CD4-positive, alpha-beta T cell (primary cell): ENCODE measurements at regions not wholly inside any gene's neighbourhood (a gene's known extent, or its start where the extent isn't known, plus 50 kb on each side); places are given as distances from the start of the nearest gene placed in this dataset. TPM values are rescaled to one million over a fixed set of nuclear protein-coding genes. Genes with fewer than 3 reads are reported as not detected.

Source experiments
- ATAC-seq: fragments of 200-7000 bp; cut with Tn5 transposase; one replicate; pipeline ENCODE4 v1.10.0; 2022; ENCODE audit warnings: mild to moderate bottlenecking; ENCODE audit not compliant: poor library complexity
- CTCF ChIA-PET: fragments of 350-600 bp; sonication (Branson Sonifier 250); formaldehyde crosslinking; loops from one replicate; lab custom pipeline; 2021; ENCODE audit warnings: antibody characterized with exemption, inconsistent platforms; lab: Charles Lee
- POLR2A ChIA-PET: fragments of 350-600 bp; sonication (Branson Sonifier 250); formaldehyde crosslinking; loops from one replicate; lab custom pipeline; 2021; ENCODE audit warnings: antibody characterized with exemption, inconsistent platforms; lab: Charles Lee
- DNase-seq, 14 experiments: peaks; one replicate each; pipeline ENCODE4 v3.0.0-alpha.2; 2013 to 2020; ENCODE audit warnings: mixed read lengths in 2 of 14
- H3K27ac ChIP-seq, 2 donors: one replicate each; pipeline versions ENCODE4 v1.5.1 to v1.7.0; 2013; ENCODE audit warnings: low read length in 2 of 2, low read depth in 1 of 2, mild to moderate bottlenecking in 1 of 2
- H3K27me3 ChIP-seq, 2 experiments: 1 replicate in 1 of 2; 2 replicates in 1 of 2; pipeline versions ENCODE4 v1.6.1 to v1.7.0; 2013; ENCODE audit warnings: low read length in 2 of 2, control low read depth in 1 of 2, mild to moderate bottlenecking in 1 of 2, moderate library complexity in 1 of 2; ENCODE audit not compliant: insufficient read depth in 2 of 2, control insufficient read depth in 1 of 2
- H3K36me3 ChIP-seq: one replicate; pipeline ENCODE4 v1.6.1; 2013; ENCODE audit warnings: low read length, control low read depth; ENCODE audit not compliant: insufficient read depth
- H3K4me1 ChIP-seq: one replicate; pipeline ENCODE4 v1.6.1; 2013; ENCODE audit warnings: low read length, control low read depth; ENCODE audit not compliant: insufficient read depth
- H3K4me3 ChIP-seq: one replicate; pipeline ENCODE4 v1.5.1; 2013; ENCODE audit warnings: mild to moderate bottlenecking, low read length, moderate library complexity
- H3K9me3 ChIP-seq, 2 experiments: 1 replicate in 1 of 2; 2 replicates in 1 of 2; pipeline versions ENCODE4 v1.6.1 to v1.7.0; 2013; ENCODE audit warnings: low read length in 2 of 2, mild to moderate bottlenecking in 2 of 2, control low read depth in 1 of 2, moderate library complexity in 1 of 2; ENCODE audit not compliant: control insufficient read depth in 1 of 2, insufficient read depth in 1 of 2
- H3K27ac Mint-ChIP-seq: one replicate; pipeline ENCODE4 v1.8.0; 2020; ENCODE audit warnings: mixed read lengths
- H3K27me3 Mint-ChIP-seq: one replicate; pipeline ENCODE4 v1.8.0; 2021; ENCODE audit warnings: mixed read lengths
- H3K36me3 Mint-ChIP-seq: one replicate; pipeline ENCODE4 v1.8.0; 2021; ENCODE audit warnings: low read depth, mixed read lengths
- H3K4me1 Mint-ChIP-seq: one replicate; pipeline ENCODE4 v1.8.0; 2021; ENCODE audit warnings: low read depth, mixed read lengths
- H3K4me3 Mint-ChIP-seq: one replicate; pipeline ENCODE4 v1.8.0; 2020; ENCODE audit warnings: mild to moderate bottlenecking, mixed read lengths
- H3K9me3 Mint-ChIP-seq: one replicate; pipeline ENCODE4 v1.8.0; 2020; ENCODE audit warnings: mixed read lengths
- intact Hi-C, 2 experiments: fragments of 100-400 bp; cut with DNase I in 1 of 2; cut with micrococcal nuclease in 1 of 2; formaldehyde crosslinking; loops; one replicate each; pipeline versions ENCODE4 v1.15.1 to v1.9.0; 2023 to 2025; cut with DNase I, micrococcal nuclease
- microRNA-seq: library from miRNA; unstranded; fragments of <30 nt; microRNA quantifications from one replicate; pipeline ENCODE4 v1.2.0, GENCODE V29; 2021; ENCODE audit warnings: borderline microRNAs expressed, borderline replicate concordance
- TF ChIP-seq, protein P1 (sequence below): fragments of 200-600 bp; IDR thresholded peaks from one replicate; pipeline ENCODE4 v1.8.0; 2022; ENCODE audit warnings: antibody characterized with exemption, mild to moderate bottlenecking

DNA sequence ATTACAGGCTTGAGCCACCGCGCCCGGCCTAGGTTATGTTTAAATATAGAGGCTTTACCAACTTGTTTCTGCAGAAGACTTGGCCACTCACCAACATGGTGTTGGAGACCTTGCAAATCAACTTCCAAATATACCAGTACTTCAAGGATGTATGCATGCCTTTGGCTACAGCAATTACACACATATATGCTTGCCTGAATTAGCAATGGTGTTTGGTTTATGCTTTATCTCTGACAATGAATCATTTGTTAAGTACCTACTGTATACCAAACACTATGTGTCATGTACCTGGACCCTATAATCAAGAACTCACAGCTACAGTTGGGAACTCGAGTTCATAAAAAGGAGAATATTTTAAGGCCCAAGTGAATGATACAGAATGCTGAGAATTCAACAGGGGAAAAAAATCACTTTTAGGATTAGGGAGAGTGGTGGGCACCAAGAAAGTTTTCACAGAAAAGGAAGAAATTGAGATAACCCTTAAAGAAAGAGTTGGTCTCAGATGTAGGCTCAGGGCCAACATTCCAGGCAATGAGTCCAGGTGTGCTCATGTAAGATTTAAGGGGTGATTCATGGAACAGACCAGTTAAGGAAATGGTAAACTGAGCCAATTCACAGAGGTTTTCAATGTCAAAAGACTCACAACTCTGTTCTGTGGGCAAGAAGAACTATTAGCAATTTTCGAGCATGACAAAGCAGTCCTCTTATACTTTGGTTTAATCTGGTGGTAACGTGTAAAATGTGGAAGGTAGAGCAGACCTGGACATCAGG, 98.9 kb downstream of the BCOR start:
- POLR2A ChIA-PET, result no interaction called here
- CTCF ChIA-PET, result no interaction called here
- H3K27me3 Mint-ChIP-seq, result peaks cover 5% of the 10 kb centered on the region
- H3K9me3 ChIP-seq, result no peaks in the 10 kb centered on the region
- peaks cover 0 to 4% of the 10 kb centered on the region in 2 experiments for H3K27me3 ChIP-seq
- intact Hi-C loops, result no loop called here
- TF ChIP-seq, protein P1, sequence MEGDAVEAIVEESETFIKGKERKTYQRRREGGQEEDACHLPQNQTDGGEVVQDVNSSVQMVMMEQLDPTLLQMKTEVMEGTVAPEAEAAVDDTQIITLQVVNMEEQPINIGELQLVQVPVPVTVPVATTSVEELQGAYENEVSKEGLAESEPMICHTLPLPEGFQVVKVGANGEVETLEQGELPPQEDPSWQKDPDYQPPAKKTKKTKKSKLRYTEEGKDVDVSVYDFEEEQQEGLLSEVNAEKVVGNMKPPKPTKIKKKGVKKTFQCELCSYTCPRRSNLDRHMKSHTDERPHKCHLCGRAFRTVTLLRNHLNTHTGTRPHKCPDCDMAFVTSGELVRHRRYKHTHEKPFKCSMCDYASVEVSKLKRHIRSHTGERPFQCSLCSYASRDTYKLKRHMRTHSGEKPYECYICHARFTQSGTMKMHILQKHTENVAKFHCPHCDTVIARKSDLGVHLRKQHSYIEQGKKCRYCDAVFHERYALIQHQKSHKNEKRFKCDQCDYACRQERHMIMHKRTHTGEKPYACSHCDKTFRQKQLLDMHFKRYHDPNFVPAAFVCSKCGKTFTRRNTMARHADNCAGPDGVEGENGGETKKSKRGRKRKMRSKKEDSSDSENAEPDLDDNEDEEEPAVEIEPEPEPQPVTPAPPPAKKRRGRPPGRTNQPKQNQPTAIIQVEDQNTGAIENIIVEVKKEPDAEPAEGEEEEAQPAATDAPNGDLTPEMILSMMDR, result no peak
- H3K36me3 Mint-ChIP-seq, result no peaks in the 10 kb centered on the region
- H3K4me1 ChIP-seq, result no peaks in the 10 kb centered on the region
- no peaks in the 10 kb centered on the region for H3K4me1 Mint-ChIP-seq
- ATAC-seq (no peak), DNase-seq (no peak)
- H3K4me3 ChIP-seq, result no peak overlapping the region
- no peaks in the 10 kb centered on the region for H3K36me3 ChIP-seq
- H3K27ac Mint-ChIP-seq, result no peak overlapping the region
- H3K9me3 Mint-ChIP-seq, result no peaks in the 10 kb centered on the region
- no peak overlapping the region for H3K4me3 Mint-ChIP-seq
- no peak overlapping the region for H3K27ac ChIP-seq

Small RNAs in the stretch of these regions (microRNA-seq; reads per million reads assigned to microRNA genes)
- not detected for gene MIR1587
- gene MIR3937, result not detected
